Kidney capillary endothelial cell (primary cell): ENCODE measurements at regions not wholly inside any gene's neighbourhood (a gene's known extent, or its start where the extent isn't known, plus 50 kb on each side); places are given as distances from the start of the nearest gene placed in this dataset.
"Not testable (repeated sequence)": the region's sequence is repeated elsewhere in the genome, so short reads cannot be mapped to it uniquely, and the experiment has no call there.

Experiments used
- DNase-seq: peaks from one replicate; pipeline ENCODE4 v3.0.0-alpha.2; 2018; ENCODE audit warnings: low spot score

DNA sequence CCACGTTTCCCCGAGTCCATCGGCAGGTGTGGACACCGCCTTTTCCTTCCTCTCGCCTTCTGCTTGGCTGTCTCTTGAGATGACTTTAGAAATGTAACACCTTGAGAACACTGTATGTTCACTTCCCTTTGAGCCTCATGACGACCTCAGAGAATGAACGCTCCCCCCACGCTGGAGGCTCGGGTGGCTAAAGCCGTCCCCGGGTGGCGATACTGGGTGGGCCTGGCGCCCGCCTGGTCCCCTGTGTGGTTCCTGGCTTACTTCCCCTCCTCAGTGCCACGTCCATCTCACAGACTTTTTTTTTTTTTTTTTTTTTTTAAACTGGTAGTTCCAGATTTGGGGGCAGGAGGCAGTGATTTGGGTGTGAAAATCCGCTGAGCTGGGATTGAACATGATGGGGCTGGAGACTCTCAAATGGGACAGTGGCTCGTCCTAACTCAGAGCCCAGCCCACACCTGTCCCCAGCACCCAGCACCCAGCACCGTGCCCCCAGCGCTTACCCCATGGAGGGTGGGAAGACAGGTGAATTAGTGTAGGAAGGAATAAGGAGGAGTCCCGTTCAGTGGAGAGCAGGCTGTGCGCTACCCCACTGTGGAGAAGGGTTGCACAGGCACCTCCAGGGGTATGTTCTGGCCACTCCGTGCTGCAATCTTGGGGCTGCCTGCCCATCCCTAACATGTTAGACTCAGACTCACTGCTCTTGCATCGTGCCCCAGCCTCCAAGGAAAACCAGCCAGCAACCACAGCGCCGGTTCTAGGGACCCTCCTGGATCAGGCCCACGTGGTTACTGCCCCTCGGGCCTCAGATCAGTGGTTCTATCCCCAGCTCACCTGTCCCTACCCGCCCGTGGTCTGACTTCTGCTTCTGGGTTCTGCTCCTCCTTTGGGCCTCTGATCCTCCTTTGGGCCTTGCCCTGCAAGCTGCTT lies 174.0 kb downstream of the ASB1 start:
- no peak for DNase-seq

DNA sequence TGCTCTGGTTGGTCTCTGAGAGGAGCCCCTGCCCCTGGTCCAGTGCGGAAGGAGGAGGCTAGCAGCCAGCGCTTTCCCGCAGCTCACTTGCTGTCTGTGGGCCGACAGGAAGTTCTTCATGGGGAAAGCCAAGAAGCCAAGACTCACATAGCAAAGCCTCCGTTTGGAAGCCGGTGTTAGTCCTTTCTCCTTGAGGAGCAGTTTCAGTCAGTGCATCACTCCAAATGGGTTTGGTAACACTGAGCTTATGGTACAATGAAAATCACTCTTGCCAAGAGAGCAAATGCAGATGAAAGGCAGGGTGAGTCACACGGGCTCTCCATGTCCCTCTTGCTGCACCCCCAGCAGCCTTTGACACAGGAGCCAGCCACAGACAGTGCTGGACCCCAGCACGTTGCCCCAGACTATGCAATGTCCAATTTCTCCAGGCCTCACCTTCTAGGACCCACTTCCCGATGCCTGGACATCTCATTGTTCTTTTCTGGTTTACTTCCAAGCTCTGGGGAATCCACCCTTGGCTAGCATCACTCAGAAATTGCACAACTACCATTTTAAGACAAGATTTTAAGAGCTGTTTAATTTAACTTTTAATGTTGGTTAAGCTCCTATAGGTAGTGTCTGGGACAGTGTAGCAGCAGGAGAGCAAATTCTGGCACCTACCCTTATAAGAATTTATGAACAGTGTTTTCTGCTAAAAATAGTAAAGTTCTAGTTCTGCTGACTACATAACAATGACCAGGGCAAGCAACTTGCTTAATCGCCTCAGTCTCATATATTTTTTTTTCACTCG lies 174.9 kb downstream of the ASB1 start:
- DNase-seq, result no peak

DNA sequence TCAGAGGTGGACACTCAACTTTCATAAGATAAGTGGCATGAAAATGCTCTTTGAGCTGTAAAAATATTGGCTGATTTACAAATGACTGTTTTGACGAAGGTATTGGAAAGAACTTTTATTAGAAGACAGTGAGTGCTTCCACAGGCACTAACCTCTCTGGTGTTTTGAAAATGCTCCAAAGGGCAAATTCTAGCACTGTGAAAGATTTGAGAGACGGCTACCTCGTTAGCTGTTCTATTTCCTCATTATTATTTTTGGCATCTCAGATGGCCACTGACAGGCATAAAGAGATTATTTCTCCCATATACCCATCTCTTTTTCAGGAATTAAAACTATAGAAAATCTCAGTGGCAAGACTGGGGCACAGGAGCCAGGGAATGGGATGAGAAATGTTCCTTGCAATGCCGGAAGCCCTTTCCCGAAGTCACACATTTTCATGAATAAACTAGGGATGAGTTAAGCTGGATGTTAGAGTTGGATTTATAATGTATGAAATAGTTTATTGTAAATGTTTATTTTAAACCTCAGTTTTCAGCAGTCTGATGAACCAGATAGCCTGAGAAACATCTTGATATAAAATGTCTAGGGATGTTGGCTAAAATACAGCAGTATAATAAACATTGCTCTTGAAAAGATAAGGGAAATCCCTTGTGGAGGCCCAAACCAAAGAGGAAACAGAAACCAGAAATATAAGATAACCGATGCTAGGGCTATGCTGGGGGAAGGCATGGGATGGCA lies 175.7 kb downstream of the ASB1 start:
- no peak for DNase-seq

DNA sequence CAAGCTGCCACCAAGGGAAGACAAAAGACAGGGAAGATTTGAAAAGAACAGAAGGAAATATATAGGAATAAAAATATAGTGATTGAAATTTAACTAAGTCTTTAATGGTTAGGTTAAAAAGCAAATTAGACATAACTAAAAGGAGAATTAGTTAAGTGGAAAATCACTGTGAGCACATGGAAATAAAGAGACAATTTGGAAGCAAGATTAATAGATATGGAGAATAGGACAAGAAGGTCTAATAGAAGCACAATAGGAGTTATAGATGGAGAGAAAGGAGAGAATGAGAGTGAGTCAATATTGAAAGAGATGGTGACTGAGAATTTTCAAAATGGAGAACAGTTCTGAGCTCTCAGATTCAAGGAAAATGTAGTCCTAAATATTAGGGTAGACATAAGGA lies 176.9 kb downstream of the ASB1 start:
- no peak for DNase-seq

DNA sequence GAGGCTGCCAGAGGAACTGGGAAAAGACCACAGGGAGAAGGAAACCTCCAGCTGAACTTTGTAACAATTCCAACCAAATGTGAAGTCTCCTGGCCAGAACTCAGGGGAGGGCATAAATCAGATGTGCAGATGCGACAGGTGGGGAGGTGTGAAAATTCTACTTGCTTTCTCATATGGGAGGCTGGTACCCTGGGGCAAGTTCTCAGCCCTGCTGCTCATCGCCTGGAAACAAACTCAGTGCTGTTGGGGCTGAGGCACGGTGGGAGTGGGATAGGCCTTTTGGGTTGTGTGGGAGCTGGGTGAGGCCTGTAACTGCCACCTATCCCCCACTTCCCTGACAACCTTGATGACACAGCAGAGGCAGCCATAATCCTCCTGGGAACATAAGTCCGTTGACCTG lies 179.6 kb downstream of the ASB1 start:
- DNase-seq, result no peak

DNA sequence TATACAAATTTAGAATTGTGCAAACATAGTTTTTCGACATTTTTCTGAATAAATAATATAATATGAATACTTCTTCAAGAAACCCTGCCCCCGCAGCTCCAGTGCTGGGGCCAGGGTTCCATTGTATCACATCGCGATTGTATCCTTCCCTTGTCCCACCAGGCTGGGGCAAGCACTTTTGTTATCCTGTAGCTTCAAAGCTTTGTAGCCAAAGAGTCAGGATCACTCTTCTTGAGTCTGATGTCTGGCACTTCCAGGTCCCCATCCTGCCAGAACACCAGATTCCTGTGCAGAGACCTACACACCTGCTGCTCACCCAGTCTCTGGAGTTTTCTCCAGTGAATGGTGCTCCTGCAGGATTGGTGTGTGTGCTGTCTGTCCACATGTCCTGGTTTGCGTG lies 186.9 kb downstream of the ASB1 start:
- DNase-seq, result no peak

DNA sequence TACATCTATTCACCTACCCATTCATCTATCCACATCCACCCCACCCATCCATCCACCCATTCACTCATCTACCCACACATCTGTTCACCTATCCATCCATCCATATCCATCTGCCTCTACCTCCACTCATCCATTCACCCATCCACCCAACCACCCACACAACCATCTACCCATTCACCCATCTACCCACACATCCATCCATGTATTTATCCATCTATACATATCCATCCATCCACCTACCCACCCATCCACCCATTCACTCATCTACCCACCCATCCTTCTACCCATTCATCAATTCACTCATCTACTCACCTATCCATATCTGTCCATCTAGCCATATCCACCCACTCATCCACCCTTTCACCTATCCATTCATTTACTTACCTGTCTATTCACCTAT lies 187.6 kb downstream of the ASB1 start:
- no peak for DNase-seq

DNA sequence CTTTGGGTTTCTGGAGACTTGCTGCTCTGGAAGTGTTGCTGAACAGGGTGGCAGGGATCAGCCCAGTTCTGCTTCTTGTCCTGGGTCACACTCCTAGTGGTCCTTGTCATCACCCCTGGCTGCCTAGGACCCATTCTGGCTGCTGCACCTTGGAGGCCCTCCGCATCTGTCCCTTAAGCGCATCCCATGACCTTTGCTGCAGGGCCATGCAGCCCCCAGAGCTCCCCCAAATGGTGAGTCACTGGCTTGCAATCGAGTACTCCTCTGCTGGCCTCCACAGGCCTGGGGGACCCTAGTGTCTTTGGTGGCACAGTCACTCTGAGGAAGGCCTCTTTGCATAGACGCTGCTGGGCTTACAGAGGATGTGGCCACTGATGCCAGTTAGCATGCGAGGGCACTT lies 188.5 kb downstream of the ASB1 start:
- DNase-seq, result no peak

DNA sequence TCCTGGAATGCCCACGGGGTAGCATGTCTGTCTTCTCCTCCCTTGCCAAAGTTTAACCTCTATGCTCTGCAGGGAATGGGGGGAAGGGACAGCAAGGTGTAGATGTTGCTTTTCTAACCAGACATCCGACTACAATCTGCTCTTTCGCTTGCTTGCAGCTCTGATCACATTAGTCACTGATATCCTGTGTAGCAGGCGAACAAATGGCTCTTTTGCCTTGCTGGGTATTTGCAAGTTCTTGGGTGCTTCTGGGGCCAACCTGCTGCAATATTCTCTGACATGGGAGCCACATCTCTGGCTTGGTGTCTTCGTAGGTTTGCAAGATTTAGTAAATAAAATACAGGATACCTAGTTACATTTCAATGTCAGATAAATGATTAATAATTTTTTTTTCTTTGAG lies 190.0 kb downstream of the ASB1 start:
- DNase-seq, result no peak

DNA sequence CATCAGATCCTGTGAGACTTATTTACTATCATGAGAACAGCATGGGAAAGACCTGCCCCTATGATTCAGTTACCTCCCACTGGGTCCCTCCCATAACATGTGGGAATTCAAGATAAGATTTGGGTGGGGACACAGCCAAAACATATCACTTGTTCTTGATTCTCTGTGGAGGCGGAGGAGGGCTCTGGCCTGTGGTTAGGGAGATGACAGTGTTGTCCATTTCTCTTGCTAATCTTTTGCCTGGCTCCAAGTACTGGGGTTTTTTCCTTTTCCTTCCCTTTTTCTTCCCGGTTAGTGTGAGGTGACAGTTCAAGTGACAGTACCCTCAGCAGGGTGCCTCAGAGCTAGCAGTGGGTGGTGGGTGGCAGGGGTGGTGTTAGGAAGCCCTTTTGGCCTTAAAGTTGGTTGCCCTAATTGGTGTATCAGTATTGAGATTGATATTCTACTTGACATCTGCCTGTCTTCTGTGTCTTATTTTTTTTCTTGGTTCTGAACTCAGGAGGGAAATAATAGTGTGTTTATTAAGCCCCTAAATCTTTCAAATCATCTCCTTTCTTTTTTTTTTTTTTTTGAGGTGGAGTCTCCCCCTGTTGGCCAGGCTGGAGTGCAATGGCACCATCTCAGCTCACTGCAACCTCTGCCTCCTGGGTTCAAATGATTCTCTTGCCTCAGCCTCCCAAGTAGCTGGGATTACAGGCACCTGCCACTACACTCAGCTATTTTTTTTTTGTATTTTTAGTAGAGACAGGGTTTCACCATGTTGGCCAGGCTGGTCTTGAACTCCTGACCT lies 192.0 kb downstream of the ASB1 start:
- DNase-seq, result not testable (repeated sequence)

DNA sequence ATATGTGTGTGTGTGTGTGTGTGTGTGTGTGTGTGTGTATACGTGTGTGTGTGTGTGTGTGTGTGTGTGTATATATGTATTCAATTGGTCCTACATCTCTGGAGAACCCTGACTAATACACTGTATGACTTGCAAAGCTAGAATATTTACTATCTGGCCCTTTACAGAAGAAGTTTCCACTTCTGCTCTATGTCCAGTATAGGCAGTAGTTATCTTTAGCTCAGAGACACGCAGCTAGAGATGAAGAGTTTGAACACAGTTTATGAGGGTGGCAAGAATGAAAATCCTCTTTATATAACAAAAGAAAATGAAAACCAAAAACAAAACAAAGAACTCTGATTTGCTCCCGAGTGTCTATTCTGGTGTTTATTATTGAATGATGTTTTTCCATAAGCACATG lies 201.2 kb downstream of the ASB1 start:
- DNase-seq, result no peak

DNA sequence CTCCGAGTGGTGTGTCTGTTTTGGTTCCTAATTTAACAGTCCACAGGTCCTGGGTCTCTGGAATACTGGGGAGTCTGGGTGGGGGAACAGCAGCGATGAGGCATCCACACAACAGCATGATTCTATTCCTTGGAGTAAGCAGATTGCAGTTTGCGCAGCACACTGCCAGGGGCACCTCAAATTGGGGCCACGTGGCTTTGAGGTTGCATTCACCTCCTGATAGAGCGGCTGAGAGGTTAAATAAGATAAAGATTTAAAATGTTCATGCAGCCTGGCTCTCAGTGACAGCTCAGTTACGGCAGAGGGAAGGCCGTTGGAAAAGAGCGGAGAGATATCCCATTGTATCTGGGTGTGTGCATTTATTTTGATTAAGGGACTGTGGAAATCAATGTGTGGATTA lies 202.3 kb downstream of the ASB1 start:
- DNase-seq, result no peak

DNA sequence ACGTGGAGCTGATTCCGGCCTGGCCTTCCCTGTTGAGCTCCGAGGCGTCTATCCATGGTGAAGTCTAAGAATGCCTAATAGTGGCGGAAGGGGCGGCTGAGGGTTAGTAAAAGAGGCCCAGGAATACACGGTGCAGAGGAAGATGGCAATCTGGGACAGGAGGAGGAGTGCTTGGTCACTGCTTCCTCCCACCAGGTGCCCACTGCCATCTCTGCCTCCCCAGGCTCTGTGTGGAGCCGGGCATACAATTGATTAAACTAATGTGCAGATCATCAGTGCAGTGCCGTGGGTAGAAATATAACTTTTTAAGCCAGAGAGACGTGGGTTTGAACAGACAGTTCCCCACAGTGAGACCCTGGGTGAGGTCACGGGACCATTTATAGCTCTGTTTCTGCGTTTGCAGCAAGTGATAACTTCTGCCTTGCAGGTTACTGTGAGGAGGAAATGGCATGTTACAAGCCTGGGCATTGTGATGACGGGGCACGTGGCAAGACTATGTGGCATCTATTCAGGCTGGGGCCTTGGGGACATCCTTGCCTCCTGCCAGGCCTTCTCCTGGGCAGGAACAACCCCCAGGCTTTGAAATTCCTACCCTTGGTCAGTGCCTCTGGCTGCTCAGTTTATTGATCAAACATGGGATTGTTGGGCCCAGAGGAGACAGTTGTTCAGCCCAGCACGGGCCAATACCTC lies 204.9 kb downstream of the ASB1 start:
- DNase-seq, result no peak

DNA sequence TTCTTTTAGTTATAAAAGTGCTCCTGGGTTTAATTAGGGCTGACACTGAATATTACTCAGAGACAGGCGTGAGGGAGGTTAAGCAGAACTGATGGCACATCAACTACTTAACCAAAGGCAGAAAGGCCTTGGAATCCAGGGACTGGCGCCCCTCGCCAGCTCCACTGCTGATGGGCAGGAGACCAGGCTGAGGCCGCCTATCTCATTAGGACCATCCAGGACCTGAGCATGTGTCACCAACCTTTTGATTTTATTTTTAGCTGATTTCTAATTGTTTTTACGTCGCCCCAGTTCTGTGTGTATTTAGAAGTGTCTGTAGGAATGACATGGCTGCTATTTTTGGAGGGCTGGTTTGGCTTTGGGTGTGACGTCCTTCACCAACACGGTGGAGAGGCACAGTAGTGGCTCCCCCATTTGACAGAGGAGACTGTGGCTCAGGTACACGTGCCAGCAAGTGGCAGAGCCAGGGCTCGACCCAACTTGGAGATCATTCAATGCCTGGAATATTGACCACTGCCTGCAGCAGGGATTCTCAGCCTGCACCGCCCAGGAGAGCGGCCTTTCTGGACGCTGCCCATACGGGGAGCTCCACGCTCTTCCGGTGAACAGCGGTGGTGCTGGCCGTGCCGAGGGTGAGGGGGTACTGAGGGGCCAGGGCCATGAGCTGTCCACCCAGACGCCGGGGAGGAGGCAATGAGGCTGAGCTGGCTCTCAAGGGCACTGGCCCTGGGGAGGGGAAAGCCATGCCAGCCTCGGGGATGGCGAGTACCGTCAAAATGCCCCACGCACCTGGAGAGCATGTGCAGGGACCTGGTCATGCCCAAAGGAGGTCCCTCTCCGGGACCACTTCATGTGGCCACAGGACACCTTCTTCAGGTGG lies 205.7 kb downstream of the ASB1 start:
- DNase-seq, result no peak

DNA sequence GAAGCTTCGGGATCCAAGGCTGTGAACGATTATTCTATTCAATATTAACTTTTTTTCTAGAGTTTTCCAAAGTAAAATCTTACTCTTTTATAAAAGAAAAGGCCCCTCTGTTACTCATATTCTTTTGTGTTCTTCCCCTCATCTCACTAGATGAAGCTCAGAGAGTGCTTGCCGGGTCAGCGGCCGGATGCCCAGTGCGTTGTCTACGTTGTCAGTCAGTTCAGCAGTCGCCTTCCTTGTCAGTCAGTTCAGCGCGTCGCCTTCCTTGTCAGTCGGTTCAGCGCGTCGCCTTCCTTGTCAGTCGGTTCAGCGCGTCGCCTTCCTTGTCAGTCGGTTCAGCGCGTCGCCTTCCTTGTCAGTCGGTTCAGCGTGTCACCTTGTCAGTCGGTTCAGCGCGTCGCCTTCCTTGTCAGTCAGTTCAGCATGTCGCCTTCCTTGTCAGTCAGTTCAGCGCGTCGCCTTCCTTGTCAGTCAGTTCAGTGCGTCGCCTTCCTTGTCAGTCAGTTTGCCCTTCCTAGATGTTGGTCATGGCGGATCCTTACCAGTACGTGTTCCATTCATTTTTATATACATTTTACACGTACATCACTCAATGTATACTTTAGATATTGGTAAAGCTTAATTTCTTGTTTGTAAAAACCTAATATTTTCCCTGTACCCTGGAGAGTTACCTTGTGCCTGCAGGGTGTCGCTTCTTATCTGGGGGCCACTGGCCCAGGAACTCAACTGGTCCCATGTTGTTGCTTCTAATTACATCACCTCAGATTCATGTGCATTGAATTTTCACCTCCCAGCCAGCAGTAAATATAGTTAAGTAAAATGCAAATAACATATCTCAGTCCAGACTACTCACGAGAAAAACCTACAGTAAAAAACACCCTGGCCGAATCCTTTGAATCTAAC lies 206.9 kb downstream of the ASB1 start:
- DNase-seq, result no peak

DNA sequence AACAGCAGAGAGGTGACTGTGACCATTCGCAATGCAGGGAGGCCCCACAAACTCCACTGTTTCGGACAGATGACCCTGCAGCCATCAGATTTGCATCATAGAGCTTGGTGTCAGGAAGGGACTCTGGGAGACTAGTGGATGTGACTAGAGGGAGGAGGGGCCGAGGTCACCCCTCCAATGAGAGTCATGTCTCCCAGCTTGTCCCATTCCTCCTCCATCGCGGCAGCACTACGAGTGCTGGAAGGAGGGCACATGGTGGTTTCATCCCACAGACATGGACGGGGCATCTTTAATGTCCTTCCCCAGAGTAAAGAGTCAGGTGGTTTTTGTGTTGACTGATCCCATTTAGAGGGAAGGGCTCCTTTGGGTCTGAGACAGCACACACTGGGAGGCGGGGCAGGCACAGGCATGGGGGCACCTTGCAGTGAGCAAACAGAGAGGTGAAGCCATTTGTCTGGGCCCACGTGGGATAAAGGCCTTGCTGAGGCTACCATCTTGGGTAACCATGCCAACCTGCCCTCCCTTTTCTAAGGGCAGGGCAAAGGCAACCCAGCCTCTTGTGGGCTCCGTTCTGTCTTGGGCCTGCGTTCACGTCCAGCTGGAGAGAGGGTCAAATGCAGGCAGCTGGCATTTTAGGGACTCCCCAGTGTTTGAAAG lies 208.1 kb downstream of the ASB1 start:
- no peak for DNase-seq

DNA sequence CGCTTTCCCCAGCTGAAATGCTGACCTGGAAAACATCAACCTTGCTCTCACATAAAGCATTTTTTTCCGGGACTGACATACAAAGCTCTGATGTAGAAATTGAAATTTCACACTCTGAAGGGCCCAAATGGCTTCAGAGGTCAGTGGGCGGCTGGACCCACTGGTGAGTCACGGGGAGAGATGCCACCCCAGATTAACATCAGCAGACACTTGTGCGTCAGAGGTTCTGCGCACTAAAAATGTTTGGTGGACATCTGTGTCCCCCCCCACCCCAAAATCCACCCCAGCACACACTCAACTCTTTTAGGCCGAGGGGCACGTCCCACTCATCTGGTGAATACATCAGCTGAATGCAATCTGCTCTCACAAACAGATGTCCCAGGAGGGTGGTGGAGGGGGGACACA lies 208.9 kb downstream of the ASB1 start:
- DNase-seq, result no peak

DNA sequence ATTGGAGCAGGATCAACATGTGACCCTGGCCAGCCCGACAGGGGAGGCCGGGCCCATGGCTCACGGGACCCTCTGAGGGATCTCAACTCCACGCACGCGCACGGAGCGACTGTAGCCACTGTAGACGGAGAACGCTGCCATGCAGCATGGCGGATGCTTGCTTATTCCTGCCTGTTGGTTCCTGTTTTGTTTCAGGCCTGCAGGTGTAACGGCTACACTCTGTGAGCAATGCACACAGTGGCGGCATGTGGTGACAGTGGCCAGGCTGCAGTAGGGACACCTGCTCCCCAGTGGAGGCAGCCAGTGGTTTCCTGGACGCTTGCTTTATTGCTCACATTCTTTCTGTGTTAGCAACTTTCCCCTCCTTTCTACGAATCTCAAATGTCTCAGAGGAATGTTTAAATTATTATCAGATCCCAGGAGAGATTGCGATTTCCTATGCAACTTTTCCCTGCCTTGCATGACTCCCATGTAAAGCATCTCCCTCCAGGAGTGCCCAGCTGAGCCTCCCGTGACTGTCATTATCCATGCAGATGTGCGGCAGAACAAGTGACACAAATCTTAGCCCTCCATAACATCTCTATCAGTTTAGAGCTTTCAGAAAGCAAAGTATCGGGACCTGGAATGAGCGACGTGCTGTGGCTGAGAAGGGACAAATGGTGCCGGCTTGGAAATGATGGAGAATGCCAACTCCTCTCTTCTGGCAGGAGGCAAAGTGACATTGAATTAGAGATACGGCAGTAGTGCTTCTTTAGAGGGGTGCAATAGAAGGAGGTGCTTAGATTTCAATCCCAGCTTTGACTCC lies 209.7 kb downstream of the ASB1 start:
- no peak for DNase-seq
